GM12878 (cell line): ENCODE measurements at regions not wholly inside any gene's neighbourhood (a gene's known extent, or its start where the extent isn't known, plus 50 kb on each side); places are given as distances from the start of the nearest gene placed in this dataset.

ENCODE experiments used
- ATAC-seq: fragments of 200-7000 bp; cut with Tn5 transposase; 3 replicates; pipeline ENCODE4 v1.9.1; 2020; ENCODE audit warnings: mild to moderate bottlenecking, moderate library complexity
- BruUV-seq: library from RNA; stranded (reverse); fragments of 400-500 nt; replicated peaks from 2 replicates; lab custom pipeline; 2021; lab: Mats Ljungman, UMichigan
- CTCF ChIA-PET: fragments of 300-600 bp; sonication (Branson Sonifier 250); formaldehyde crosslinking; extraction: SDS; loops from one replicate; lab custom pipeline; 2021; ENCODE audit warnings: inconsistent platforms; lab: Yijun Ruan, JAX
- POLR2A ChIA-PET: fragments of 350-600 bp; formaldehyde crosslinking; extraction: SDS; loops from one replicate; lab custom pipeline; 2021; ENCODE audit warnings: inconsistent platforms; lab: Charles Lee
- RAD21 ChIA-PET: fragments of 300-600 bp; sonication (Branson Sonifier 250); formaldehyde crosslinking; loops from one replicate; lab custom pipeline; 2023; ENCODE audit warnings: antibody characterized with exemption; ENCODE audit not compliant: unreplicated experiment; lab: Charles Lee
- SMC1A ChIA-PET: fragments of 300-600 bp; sonication (Branson Sonifier 250); formaldehyde crosslinking; loops from one replicate; lab custom pipeline; 2023; ENCODE audit not compliant: unreplicated experiment, uncharacterized antibody; lab: Charles Lee
- DNase-seq: peaks from one replicate; pipeline ENCODE4 v3.0.0-alpha.2; 2011; ENCODE audit warnings: low read depth, low spot score
- FAIRE-seq: peaks from 3 replicates; lab custom pipeline; 2011; peaks lifted over from hg19 to GRCh38; lab: Jason Lieb, UNC
- H2AFZ ChIP-seq: 2 replicates; pipeline ENCODE4 v1.6.0; 2011; ENCODE audit warnings: low read depth, low read length, control low read depth; ENCODE audit not compliant: control insufficient read depth
- H3K27ac ChIP-seq: 2 replicates; pipeline ENCODE4 v1.5.1; 2011; ENCODE audit warnings: control low read depth; ENCODE audit not compliant: control insufficient read depth, insufficient read depth
- H3K27me3 ChIP-seq, 2 experiments: replicated peaks in 1 of 2; 2 replicates each; pipeline versions ENCODE4 v1.6.0 to v1.6.1; 2011; ENCODE audit warnings: low read length in 1 of 2; ENCODE audit not compliant: control insufficient read depth in 2 of 2, insufficient read depth in 2 of 2
- H3K36me3 ChIP-seq, 2 experiments: 2 replicates each; pipeline ENCODE4 v1.5.1; 2011; ENCODE audit warnings: low read length in 1 of 2; ENCODE audit not compliant: control insufficient read depth in 2 of 2, insufficient read depth in 2 of 2
- H3K4me1 ChIP-seq: 2 replicates; pipeline ENCODE4 v1.6.1; 2011; ENCODE audit warnings: mild to moderate bottlenecking, low read length, moderate library complexity, mixed read lengths; ENCODE audit not compliant: control insufficient read depth, insufficient read depth
- H3K4me2 ChIP-seq: 2 replicates; pipeline ENCODE4 v1.6.0; 2011; ENCODE audit warnings: control low read depth; ENCODE audit not compliant: control insufficient read depth, insufficient read depth
- H3K4me3 ChIP-seq: fragments of 200-600 bp; sonication (generic); 2 replicates; pipeline ENCODE4 v1.5.1; 2016
- H3K79me2 ChIP-seq: 2 replicates; pipeline ENCODE4 v1.6.0; 2011; ENCODE audit warnings: low read length; ENCODE audit not compliant: control insufficient read depth, insufficient read depth
- H3K9ac ChIP-seq: 2 replicates; pipeline ENCODE4 v1.8.0; 2011; ENCODE audit warnings: low read length, control low read depth, mixed read lengths; ENCODE audit not compliant: control insufficient read depth, insufficient read depth
- H3K9me3 ChIP-seq: replicated peaks from 3 replicates; pipeline ENCODE4 v1.5.1; 2011; ENCODE audit warnings: mild to moderate bottlenecking, low read length; ENCODE audit not compliant: control insufficient read depth, insufficient read depth
- H4K20me1 ChIP-seq: 2 replicates; pipeline ENCODE4 v1.6.0; 2011; ENCODE audit not compliant: control insufficient read depth, insufficient read depth
- CBX3 ChIP-seq: fragments of 200-600 bp; sonication (generic); IDR thresholded peaks from 2 replicates; pipeline ENCODE4 v1.6.1; 2016; ENCODE audit warnings: low read depth, borderline replicate concordance
- CBX5 ChIP-seq: sonication (generic); IDR thresholded peaks from 2 replicates; pipeline ENCODE4 v1.6.1; 2016; ENCODE audit warnings: low read depth, moderate library complexity, mild to moderate bottlenecking, inconsistent platforms
- CHD1 ChIP-seq: IDR thresholded peaks from 2 replicates; pipeline ENCODE4 v1.6.1; 2012; ENCODE audit warnings: low read depth, low read length, improper control_type of control experiment
- ESRRA ChIP-seq: IDR thresholded peaks from 2 replicates; pipeline ENCODE4 v1.6.1; 2012; ENCODE audit warnings: mild to moderate bottlenecking, low read length, improper control_type of control experiment
- KLF5 ChIP-seq: fragments of 450-650 bp; IDR thresholded peaks from 2 replicates; pipeline ENCODE4 v1.6.1; 2014; ENCODE audit warnings: mild to moderate bottlenecking; ENCODE audit not compliant: partially characterized antibody
- NR2C1 ChIP-seq: fragments of 450-650 bp; IDR thresholded peaks from 2 replicates; pipeline ENCODE4 v1.6.1; 2017; ENCODE audit warnings: antibody characterized with exemption, mild to moderate bottlenecking, moderate library complexity
- SREBF2 ChIP-seq: IDR thresholded peaks from 2 replicates; pipeline ENCODE4 v1.6.1; 2012; ENCODE audit warnings: mild to moderate bottlenecking, low read length
- STAT3 ChIP-seq: IDR thresholded peaks from 2 replicates; pipeline ENCODE4 v1.6.1; 2011; ENCODE audit warnings: low read depth, low read length, improper control_type of control experiment
- ZNF207 ChIP-seq: fragments of 450-650 bp; IDR thresholded peaks from 2 replicates; pipeline ENCODE4 v1.6.1; 2014; ENCODE audit warnings: antibody characterized with exemption, mild to moderate bottlenecking, borderline replicate concordance
- WGBS: methylation state at CpG from one replicate; pipeline ENCODE4 v1.1.6; 2016; ENCODE audit warnings: low lambda C conversion rate; ENCODE audit not compliant: insufficient replicate concordance, insufficient coverage; ENCODE audit errors: missing lambda C conversion rate; 5-methylcytosine and 5-hydroxymethylcytosine counted together
- in situ Hi-C: fragments of 300-500 bp; cut with MboI; formaldehyde crosslinking; loops from 9 replicates; pipeline ENCODE4 v1.14.3; 2018; ENCODE audit warnings: mixed read lengths
- intact Hi-C: fragments of 100-400 bp; cut with micrococcal nuclease; formaldehyde crosslinking; loops from one replicate; pipeline ENCODE4 v1.14.2; 2022; ENCODE audit not compliant: unreplicated experiment
- TF ChIP-seq, protein P1 (sequence below): IDR thresholded peaks from 2 replicates; pipeline ENCODE4 v1.6.1; 2011; ENCODE audit warnings: mild to moderate bottlenecking, low read depth, low read length, moderate library complexity; ENCODE audit not compliant: insufficient replicate concordance

DNA sequence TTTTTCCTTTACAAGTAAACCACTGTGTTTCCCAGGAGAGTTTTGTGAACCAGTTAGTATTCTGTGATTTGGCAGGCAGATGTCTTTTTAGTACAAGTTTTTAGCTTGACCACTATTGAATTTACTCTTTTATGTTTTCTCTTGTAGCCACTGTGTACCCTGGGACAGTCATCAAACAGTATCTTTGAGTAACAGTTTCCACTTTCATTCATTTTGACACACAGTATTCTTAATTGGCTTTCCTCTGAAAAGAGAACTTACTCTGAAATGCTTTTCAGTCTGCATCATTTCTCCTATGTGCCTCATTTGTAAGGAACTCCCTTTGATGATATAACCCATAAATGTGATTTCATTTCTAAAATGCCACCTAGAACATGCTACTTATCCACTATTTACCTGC lies 476.5 kb downstream of the PDGFC start:
- Histone ChIP-seq H3K4me1 (no peaks in the 10 kb centered on the region), H4K20me1 (no peaks in the 10 kb centered on the region), H3K79me2 (no peaks in the 10 kb centered on the region)
- in situ Hi-C loops: no loop called here
- POLR2A ChIA-PET: no interaction called here
- CTCF ChIA-PET: no interaction called here
- TF ChIP-seq CHD1: no peak
- TF ChIP-seq, all 136 proteins: peak for 0
- no peak for ATAC-seq
- no peaks in the 10 kb centered on the region for H3K36me3 ChIP-seq
- FAIRE-seq: no peak
- BruUV-seq: no TSS peak
- H3K9me3 ChIP-seq: no peaks in the 10 kb centered on the region
- H3K27ac ChIP-seq: no peak overlapping the region
- intact Hi-C loops: no loop called here
- H3K4me2 ChIP-seq: no peak overlapping the region
- H3K4me3 ChIP-seq: no peak overlapping the region
- ChIA-PET RAD21 (no interaction called here), SMC1A (no interaction called here)
- no peaks in the 10 kb centered on the region for H3K27me3 ChIP-seq
- H2AFZ ChIP-seq: no peak overlapping the region
- no peak for DNase-seq
- H3K9ac ChIP-seq: no peak overlapping the region

DNA sequence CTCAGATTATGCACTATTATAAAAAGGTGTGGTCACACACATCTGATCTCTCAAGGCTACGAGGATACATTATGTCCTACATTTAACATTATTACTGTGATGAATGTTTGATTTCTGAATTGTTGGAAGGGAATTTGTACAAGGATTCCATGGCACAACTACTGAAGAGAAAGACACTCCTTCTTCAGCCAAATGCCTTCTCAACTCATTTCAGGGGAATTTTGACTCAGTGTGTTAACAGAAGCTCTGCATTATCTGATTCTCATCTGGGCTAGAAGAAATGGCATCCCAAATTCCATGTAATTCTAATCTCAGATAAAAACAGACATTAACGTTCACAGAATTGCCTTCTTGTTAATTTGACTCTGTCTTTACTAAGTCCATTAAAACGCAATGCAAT lies 477.7 kb downstream of the PDGFC start:
- in situ Hi-C loops: no loop called here
- WGBS: 26% methylated on average over 3 of the region's 3 CpGs

More for the DNA sequence above, 477.7 kb downstream of the PDGFC start:
- ChIA-PET POLR2A (no interaction called here), SMC1A (no interaction called here), RAD21 (no interaction called here), CTCF (no interaction called here)
- no peak overlapping the region for H3K9ac ChIP-seq
- H3K4me3 ChIP-seq: no peak overlapping the region
- H2AFZ ChIP-seq: no peak overlapping the region
- no peak for DNase-seq
- TF ChIP-seq ESRRA (no peak), STAT3 (no peak), CBX5 (no peak), SREBF2 (no peak), KLF5 (no peak), CBX3 (no peak), ZNF207 (no peak), NR2C1 (no peak)
- TF ChIP-seq, protein P1, sequence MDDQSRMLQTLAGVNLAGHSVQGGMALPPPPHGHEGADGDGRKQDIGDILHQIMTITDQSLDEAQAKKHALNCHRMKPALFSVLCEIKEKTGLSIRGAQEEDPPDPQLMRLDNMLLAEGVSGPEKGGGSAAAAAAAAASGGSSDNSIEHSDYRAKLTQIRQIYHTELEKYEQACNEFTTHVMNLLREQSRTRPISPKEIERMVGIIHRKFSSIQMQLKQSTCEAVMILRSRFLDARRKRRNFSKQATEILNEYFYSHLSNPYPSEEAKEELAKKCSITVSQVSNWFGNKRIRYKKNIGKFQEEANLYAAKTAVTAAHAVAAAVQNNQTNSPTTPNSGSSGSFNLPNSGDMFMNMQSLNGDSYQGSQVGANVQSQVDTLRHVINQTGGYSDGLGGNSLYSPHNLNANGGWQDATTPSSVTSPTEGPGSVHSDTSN: no peak
- H3K4me2 ChIP-seq: no peak overlapping the region
- intact Hi-C loops: no loop called here
- no peaks in the 10 kb centered on the region for H4K20me1 ChIP-seq
- no peak for FAIRE-seq
- H3K79me2 ChIP-seq: no peaks in the 10 kb centered on the region
- H3K4me1 ChIP-seq: no peaks in the 10 kb centered on the region
- no TSS peak for BruUV-seq
- no peaks in the 10 kb centered on the region for H3K9me3 ChIP-seq
- H3K36me3 ChIP-seq: no peaks in the 10 kb centered on the region
- no peak for ATAC-seq
- no peak overlapping the region for H3K27ac ChIP-seq
- H3K27me3 ChIP-seq: no peaks in the 10 kb centered on the region
